ENCODE measurements at regions not wholly inside any gene's neighbourhood (a gene's known extent, or its start where the extent isn't known, plus 50 kb on each side); places are given as distances from the start of the nearest gene placed in this dataset.
"Not testable (repeated sequence)": the region's sequence is repeated elsewhere in the genome, so short reads cannot be mapped to it uniquely, and the experiment has no call there.

DNA sequence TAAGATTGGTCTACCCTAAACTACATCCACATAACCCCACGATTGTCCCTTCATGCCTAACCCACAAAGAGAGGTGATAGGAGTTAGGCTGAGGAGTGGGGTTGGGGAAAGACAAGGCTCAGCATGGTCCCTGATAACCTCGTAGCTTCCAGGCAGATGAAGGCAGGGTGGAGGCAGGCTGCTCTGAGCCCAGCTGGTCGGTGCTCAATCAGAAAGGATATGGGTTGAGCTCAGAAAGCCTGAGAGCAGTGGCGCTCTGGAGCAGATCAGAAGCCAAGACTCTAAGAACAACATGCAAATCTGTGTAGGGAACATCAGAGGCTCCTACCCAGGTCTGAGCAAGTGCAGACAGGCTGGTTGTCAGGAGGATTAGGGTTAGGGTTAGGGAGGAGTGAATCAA is 353.0 kb downstream of the GOLGA6L6 start:
- H3K27me3 ChIP-seq (ENCODE audit: control insufficient read depth, insufficient read depth, low read length); H3K36me3 ChIP-seq (ENCODE audit: control insufficient read depth, insufficient read depth, low read length); H3K9me3 ChIP-seq (ENCODE audit: control insufficient read depth, low read length); H3K4me3 ChIP-seq (ENCODE audit: low read length); H3K4me1 ChIP-seq (ENCODE audit: control insufficient read depth, insufficient read depth, low read length); H3K9ac ChIP-seq (ENCODE audit: low read length): not testable (repeated sequence)

DNA sequence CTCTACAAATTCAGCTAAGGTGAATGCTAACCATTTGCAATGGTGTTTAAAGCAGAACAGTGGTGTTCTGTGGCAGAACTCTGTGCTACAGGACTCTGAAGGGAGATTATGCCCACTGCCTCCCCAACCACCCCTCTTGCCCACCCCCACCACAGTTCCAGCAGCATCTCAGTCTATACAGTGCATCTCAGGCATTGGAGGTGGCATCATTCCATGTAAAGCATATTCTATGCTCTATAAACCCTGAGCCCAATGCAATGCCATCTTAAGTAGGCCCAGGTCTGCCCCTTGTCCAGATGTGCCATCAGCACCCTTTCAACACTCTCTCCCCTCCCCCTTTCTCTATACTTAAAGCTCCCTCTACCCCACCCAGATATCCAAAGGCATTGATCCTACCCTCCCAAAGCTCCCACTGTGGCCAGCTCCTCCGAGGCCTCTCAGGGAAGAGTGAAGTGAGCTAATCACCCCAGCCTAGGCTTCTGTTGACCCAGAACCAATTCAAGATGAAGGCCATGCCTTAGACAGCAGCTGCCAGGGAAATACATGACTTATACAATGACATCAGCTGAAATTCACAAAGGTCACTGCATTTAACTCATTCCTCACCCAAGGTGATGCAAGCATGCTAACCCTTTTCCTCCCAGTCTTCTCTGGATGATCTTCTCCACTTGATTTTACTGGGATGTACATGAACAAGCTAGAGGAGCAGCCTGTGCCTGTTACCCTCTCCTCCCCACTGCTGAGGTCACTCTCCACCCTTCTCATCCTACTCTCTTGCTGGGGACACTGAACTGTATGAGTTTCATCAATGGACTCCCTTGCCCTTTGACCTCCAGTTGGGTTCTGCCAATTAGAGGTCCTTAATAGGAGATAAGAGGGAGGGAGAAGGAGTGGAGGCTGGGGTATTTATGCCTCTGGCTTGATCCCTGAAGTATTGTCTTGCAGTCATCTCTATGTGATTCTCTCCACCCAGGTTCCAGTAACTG is 353.9 kb downstream of the GOLGA6L6 start:
- not testable (repeated sequence) for H3K9me3 ChIP-seq (ENCODE audit: control insufficient read depth, low read length); H3K27me3 ChIP-seq (ENCODE audit: control insufficient read depth, insufficient read depth, low read length); H3K4me3 ChIP-seq (ENCODE audit: low read length)

DNA sequence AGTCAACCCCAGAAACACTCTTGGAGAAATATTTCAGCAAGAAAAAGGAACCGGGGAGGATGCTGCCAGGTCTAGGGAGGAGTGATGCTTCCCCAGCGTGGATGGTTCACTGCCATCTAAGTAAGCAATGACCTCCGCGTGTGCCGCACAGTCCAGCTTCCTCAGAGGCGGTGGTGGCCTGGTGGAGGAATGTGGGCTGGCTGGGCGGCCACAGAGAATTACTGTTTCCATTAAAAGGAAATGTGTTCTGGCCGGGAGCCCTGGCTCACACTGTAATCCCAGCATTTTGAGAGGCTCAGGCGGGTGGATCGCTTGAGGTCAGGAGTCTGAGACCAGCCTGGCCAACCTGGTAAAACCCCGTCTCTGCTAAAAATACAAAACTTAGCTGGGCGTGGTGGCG is 356.7 kb downstream of the GOLGA6L6 start:
- not testable (repeated sequence) for H3K9me3 ChIP-seq (ENCODE audit: control insufficient read depth, low read length); H3K4me1 ChIP-seq (ENCODE audit: control insufficient read depth, insufficient read depth, low read length); H3K27me3 ChIP-seq (ENCODE audit: control insufficient read depth, insufficient read depth, low read length); H3K36me3 ChIP-seq (ENCODE audit: control insufficient read depth, insufficient read depth, low read length); H3K9ac ChIP-seq (ENCODE audit: low read length); H3K4me3 ChIP-seq (ENCODE audit: low read length)

More for the DNA sequence above, 353.9 kb downstream of the GOLGA6L6 start:
- not testable (repeated sequence) for H3K9ac ChIP-seq (ENCODE audit: low read length); H3K4me1 ChIP-seq (ENCODE audit: control insufficient read depth, insufficient read depth, low read length); H3K36me3 ChIP-seq (ENCODE audit: control insufficient read depth, insufficient read depth, low read length)

DNA sequence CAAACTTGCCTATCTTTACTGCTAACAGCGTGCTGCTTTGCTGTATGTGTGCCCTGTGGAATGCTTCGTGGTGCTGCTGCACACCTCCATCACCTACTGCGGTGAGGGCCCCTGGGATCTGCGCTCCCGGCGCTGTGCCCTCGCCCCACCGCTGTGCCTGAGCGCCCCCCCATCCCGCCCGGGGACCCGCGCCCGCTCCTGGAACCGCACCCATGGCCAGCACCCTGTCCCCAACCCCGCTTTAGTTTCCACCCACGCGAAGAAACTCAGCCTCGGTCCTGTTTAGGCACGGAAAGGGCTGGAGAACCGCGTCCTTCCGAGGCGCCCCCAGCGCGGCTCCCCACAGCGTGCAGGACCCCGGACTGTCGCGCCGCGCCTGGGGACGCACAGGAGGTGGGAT is 373.4 kb downstream of the GOLGA6L6 start:
- not testable (repeated sequence) for H3K36me3 ChIP-seq (ENCODE audit: control insufficient read depth, insufficient read depth, low read length); H3K4me3 ChIP-seq (ENCODE audit: low read length); H3K9me3 ChIP-seq (ENCODE audit: control insufficient read depth, low read length); H3K9ac ChIP-seq (ENCODE audit: low read length); H3K4me1 ChIP-seq (ENCODE audit: control insufficient read depth, insufficient read depth, low read length); H3K27me3 ChIP-seq (ENCODE audit: control insufficient read depth, insufficient read depth, low read length)

DNA sequence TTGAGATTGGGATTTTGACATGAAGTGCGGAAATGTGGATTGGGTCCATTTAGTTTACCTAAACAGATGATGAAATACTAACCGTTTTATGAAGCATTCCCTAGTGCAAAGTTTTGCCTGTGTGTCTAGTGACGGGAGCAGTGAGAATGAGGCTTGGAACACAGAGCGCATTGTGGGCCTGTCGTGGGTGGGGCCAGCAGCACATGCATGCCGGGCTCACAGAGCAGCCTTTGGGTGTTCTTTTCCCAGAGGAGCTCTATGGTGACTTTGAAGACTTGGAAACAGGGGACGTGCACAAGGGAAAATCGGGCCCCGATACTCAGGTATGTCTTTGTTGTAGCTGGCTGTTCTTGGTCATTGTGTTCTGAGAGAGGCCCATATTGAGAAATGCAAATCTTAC is 388.1 kb downstream of the GOLGA6L6 start:
- H3K36me3 ChIP-seq (ENCODE audit: control insufficient read depth, insufficient read depth, low read length); H3K4me1 ChIP-seq (ENCODE audit: control insufficient read depth, insufficient read depth, low read length); H3K9me3 ChIP-seq (ENCODE audit: control insufficient read depth, low read length); H3K9ac ChIP-seq (ENCODE audit: low read length); H3K4me3 ChIP-seq (ENCODE audit: low read length); H3K27me3 ChIP-seq (ENCODE audit: control insufficient read depth, insufficient read depth, low read length): not testable (repeated sequence)

DNA sequence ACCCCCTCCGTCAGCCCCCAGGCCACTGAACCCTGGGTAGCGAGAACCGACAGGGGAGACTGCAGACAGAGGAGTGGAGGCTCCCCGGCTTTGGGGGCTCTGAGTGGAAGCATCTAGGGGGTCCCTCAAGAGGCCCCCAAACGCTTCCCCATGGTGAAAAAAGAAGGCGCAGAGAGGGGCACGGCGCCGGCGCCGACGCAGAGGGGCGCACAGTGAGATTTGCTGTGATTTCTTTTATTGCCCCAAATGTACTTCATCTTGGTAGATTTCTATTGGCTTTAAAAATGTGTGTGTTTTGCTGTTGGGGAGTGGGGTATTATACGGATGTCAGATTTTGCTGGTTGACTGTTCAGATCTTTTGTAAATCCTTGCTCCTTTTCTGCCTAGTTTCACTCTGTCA is 392.9 kb downstream of the GOLGA6L6 start:
- H3K27me3 ChIP-seq (ENCODE audit: control insufficient read depth, insufficient read depth, low read length); H3K4me1 ChIP-seq (ENCODE audit: control insufficient read depth, insufficient read depth, low read length); H3K9ac ChIP-seq (ENCODE audit: low read length); H3K36me3 ChIP-seq (ENCODE audit: control insufficient read depth, insufficient read depth, low read length); H3K4me3 ChIP-seq (ENCODE audit: low read length); H3K9me3 ChIP-seq (ENCODE audit: control insufficient read depth, low read length): not testable (repeated sequence)

DNA sequence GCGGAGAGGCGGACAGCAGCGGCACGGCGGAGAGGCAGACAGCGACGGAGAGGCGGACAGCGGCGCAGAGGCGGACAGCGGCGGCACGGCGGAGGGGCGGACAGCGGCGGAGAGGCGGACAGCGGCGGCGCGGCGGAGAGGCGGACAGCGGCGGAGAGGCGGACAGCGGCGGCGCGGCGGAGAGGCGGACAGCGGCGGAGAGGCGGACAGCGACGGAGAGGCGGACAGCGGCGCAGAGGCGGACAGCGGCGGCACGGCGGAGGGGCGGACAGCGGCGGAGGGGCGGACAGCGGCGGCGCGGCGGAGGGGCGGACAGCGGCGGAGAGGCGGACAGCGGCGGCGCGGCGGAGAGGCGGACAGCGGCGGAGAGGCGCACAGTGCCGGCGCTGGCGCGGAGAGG is 393.6 kb downstream of the GOLGA6L6 start:
- H3K9ac ChIP-seq (ENCODE audit: low read length); H3K27me3 ChIP-seq (ENCODE audit: control insufficient read depth, insufficient read depth, low read length); H3K36me3 ChIP-seq (ENCODE audit: control insufficient read depth, insufficient read depth, low read length); H3K4me1 ChIP-seq (ENCODE audit: control insufficient read depth, insufficient read depth, low read length); H3K9me3 ChIP-seq (ENCODE audit: control insufficient read depth, low read length); H3K4me3 ChIP-seq (ENCODE audit: low read length): not testable (repeated sequence)

DNA sequence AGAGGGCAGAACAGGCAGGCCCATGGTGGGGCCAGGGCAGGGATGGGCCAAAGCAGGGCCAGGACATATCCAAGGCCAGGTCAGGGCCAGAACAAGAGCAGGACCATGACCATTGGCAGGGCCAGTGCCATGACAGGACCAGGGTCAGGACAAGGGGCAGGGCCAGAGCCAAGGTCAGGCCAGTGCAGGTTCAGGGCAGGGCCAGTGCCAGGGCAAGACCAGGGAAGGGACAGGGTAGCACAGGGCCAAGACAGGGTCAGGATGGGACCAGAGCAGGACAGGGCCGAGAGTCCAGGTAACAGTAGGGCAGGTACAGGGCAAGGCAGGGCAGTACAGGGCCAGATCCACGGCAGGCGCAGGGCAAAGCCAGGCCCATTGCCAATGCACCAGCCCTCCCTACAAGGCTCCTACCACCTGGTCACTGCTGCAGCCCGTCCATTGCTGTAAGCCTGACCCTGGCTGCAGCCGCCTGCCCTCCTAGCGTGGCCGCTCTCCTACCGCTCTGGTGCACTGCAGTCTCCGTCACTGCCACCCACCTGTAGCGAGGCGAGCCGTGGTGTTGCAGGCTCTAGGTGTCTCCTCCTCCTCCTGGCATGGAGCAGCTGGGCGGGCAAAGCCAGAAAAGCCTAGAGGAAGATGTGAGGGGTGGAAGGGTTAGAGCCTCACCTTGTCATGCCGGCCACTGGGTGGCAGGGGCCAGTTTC is 397.1 kb downstream of the GOLGA6L6 start:
- not testable (repeated sequence) for H3K27me3 ChIP-seq (ENCODE audit: control insufficient read depth, insufficient read depth, low read length); H3K9ac ChIP-seq (ENCODE audit: low read length); H3K4me1 ChIP-seq (ENCODE audit: control insufficient read depth, insufficient read depth, low read length); H3K4me3 ChIP-seq (ENCODE audit: low read length); H3K36me3 ChIP-seq (ENCODE audit: control insufficient read depth, insufficient read depth, low read length); H3K9me3 ChIP-seq (ENCODE audit: control insufficient read depth, low read length)

DNA sequence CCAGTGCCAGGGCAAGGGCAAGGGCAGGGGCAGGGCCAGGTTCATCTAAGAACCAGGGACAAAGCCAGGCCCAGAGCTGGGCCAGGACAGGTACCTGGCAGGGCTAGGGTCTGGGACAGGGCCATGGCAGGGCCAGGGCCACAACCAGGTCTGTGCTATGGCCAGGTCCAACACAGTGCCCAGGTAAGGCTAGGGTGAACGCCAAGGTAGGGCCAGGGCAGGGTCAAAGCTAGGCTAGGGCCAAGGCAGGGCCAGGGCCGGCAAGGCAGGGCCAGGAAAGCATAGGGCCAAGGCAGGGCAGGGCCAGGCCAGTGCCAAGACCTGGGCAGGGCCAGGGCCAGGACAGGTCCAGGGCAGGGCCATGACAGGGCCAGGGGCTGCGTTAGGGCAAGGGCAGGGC is 398.7 kb downstream of the GOLGA6L6 start:
- not testable (repeated sequence) for H3K27me3 ChIP-seq (ENCODE audit: control insufficient read depth, insufficient read depth, low read length); H3K9me3 ChIP-seq (ENCODE audit: control insufficient read depth, low read length); H3K4me1 ChIP-seq (ENCODE audit: control insufficient read depth, insufficient read depth, low read length); H3K36me3 ChIP-seq (ENCODE audit: control insufficient read depth, insufficient read depth, low read length); H3K9ac ChIP-seq (ENCODE audit: low read length); H3K4me3 ChIP-seq (ENCODE audit: low read length)

DNA sequence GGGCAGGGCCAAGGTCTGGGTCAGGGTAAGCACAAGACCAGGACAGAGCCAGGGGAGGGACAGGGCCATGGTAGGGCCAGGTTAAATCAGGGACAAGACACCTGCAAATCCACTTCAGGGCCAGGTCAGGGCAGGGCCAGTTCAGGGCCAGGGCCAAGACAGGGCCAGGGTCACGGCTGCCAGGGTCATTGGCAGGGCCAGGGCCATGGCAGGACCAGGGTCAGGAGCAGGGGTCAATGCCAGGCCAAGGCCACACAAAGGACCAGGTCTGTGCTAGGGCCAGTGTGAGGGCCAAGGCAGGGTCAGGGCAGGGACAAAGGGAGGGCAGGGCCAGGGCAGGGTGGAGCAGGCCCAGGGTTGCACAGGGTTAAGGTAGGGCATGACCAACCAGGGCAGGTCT is 399.2 kb downstream of the GOLGA6L6 start:
- not testable (repeated sequence) for H3K36me3 ChIP-seq (ENCODE audit: control insufficient read depth, insufficient read depth, low read length); H3K9ac ChIP-seq (ENCODE audit: low read length); H3K4me3 ChIP-seq (ENCODE audit: low read length); H3K9me3 ChIP-seq (ENCODE audit: control insufficient read depth, low read length); H3K4me1 ChIP-seq (ENCODE audit: control insufficient read depth, insufficient read depth, low read length); H3K27me3 ChIP-seq (ENCODE audit: control insufficient read depth, insufficient read depth, low read length)

DNA sequence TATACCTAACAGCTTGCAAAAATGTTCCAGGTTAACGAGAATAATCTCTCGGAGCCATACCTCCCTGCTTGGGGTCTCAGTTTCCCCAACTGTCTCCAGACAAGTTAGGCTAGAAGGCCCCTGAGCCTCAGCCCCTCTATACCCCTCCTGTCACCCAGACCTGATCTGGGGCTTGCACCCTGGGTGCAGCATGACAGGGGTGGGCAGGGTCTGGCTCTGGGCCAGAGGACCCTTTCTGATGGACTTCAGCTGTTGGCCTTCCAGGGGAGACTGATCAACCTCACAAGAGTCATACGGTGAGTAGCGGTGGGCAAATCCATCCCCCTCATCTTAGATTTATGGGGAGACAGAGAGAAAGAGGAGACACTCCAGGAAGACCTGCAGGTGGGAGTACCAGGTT is 416.9 kb downstream of the GOLGA6L6 start:
- not testable (repeated sequence) for H3K27me3 ChIP-seq (ENCODE audit: control insufficient read depth, insufficient read depth, low read length); H3K9me3 ChIP-seq (ENCODE audit: control insufficient read depth, low read length); H3K4me1 ChIP-seq (ENCODE audit: control insufficient read depth, insufficient read depth, low read length); H3K36me3 ChIP-seq (ENCODE audit: control insufficient read depth, insufficient read depth, low read length); H3K9ac ChIP-seq (ENCODE audit: low read length); H3K4me3 ChIP-seq (ENCODE audit: low read length)

DNA sequence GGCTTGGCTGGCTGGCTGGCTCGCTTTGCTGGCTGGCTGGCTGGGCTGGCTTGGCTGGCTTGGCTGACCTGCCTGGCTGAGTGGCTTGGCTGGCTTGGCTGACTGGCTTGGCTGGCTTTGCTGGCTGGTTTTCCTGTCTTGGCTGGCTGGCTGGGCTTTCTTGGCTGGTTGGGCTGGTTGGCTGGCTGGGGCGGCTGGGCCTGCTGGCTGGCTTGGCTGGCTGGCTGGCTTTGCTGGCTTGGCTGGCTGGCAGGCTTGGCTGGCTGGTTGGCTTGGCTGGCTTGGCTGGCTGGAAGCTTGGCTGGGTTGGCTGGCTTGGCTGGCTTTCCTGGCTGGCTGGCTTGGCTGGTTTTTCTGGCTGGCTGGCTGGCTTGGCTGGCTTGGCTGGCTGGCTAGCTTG is 435.6 kb downstream of the GOLGA6L6 start:
- Histone ChIP-seq H3K9me3 (ENCODE audit: control insufficient read depth, low read length) (no peaks in the 10 kb centered on the region), H3K36me3 (ENCODE audit: control insufficient read depth, insufficient read depth, low read length) (no peaks in the 10 kb centered on the region), H3K4me3 (ENCODE audit: low read length) (no peak overlapping the region), H3K27me3 (ENCODE audit: control insufficient read depth, insufficient read depth, low read length) (no peaks in the 10 kb centered on the region), H3K4me1 (ENCODE audit: control insufficient read depth, insufficient read depth, low read length) (no peaks in the 10 kb centered on the region), H3K9ac (ENCODE audit: low read length) (no peak overlapping the region)
